H1 (cell line): ENCODE measurements at regions not wholly inside any gene's neighbourhood (a gene's known extent, or its start where the extent isn't known, plus 50 kb on each side); places are given as distances from the start of the nearest gene placed in this dataset.

Experiments
- CTCF ChIA-PET: fragments of 300-600 bp; sonication (Branson Sonifier 250); formaldehyde crosslinking; loops from one replicate; lab custom pipeline; 2021; ENCODE audit not compliant: partially characterized antibody; lab: Charles Lee
- POLR2A ChIA-PET: fragments of 300-600 bp; sonication (Branson Sonifier 250); formaldehyde crosslinking; loops from one replicate; lab custom pipeline; 2021; ENCODE audit warnings: inconsistent platforms; ENCODE audit not compliant: partially characterized antibody; lab: Charles Lee
- DNase-seq, 2 experiments: peaks; one replicate each; pipeline versions ENCODE4 v3.0.0 to v3.0.0-alpha.2; 2010 to 2022; ENCODE audit warnings: low spot score in 2 of 2, low read depth in 1 of 2, mixed read lengths in 1 of 2
- FAIRE-seq: peaks from 2 replicates; lab custom pipeline; 2011; peaks lifted over from hg19 to GRCh38; lab: Jason Lieb, UNC
- H2AFZ ChIP-seq: 2 replicates; pipeline ENCODE4 v1.8.1; 2012; ENCODE audit warnings: low read length, inconsistent platforms
- H2AK5ac ChIP-seq: 2 replicates; pipeline ENCODE4 v1.6.1; 2013; ENCODE audit warnings: low read depth, low read length
- H2BK120ac ChIP-seq: replicated peaks from 2 replicates; pipeline ENCODE3; 2013; ENCODE audit warnings: low read depth, low read length, inconsistent platforms
- H2BK12ac ChIP-seq: 2 replicates; pipeline ENCODE4 v1.6.1; 2013; ENCODE audit warnings: low read depth, low read length
- H2BK15ac ChIP-seq: 2 replicates; pipeline ENCODE4 v1.6.1; 2013; ENCODE audit warnings: low read length
- H2BK20ac ChIP-seq: 2 replicates; pipeline ENCODE4 v1.6.1; 2013; ENCODE audit warnings: low read length
- H2BK5ac ChIP-seq: 2 replicates; pipeline ENCODE4 v1.6.1; 2013; ENCODE audit warnings: low read depth, low read length
- H3K14ac ChIP-seq: 2 replicates; pipeline ENCODE4 v1.6.1; 2013; ENCODE audit warnings: inconsistent platforms; ENCODE audit not compliant: insufficient read length
- H3K18ac ChIP-seq: 2 replicates; pipeline ENCODE4 v1.6.1; 2013; ENCODE audit warnings: low read length; ENCODE audit errors: extremely low read depth
- H3K23ac ChIP-seq: 2 replicates; pipeline ENCODE4 v1.6.1; 2013; ENCODE audit warnings: inconsistent platforms; ENCODE audit not compliant: insufficient read length
- H3K23me2 ChIP-seq: 2 replicates; pipeline ENCODE4 v1.6.1; 2013; ENCODE audit warnings: low read depth, low read length
- H3K27ac ChIP-seq: 2 replicates; pipeline ENCODE4 v1.6.1; 2011; ENCODE audit warnings: low read depth, low read length, inconsistent platforms
- H3K27me3 ChIP-seq, 4 experiments: replicated peaks in 1 of 4; 1 replicate in 1 of 4; 2 replicates in 3 of 4; pipeline versions ENCODE4 v1.6.1 to v1.8.1; 2011 to 2013; ENCODE audit warnings: low read length in 3 of 4, mild to moderate bottlenecking in 3 of 4, inconsistent platforms in 2 of 4, mixed read lengths in 2 of 4, moderate library complexity in 1 of 4; ENCODE audit not compliant: control insufficient read depth in 3 of 4, insufficient read depth in 3 of 4; ENCODE audit errors: extremely low read depth in 1 of 4
- H3K36me3 ChIP-seq, 4 experiments: 2 replicates each; pipeline versions ENCODE4 v1.6.1 to v1.8.1; 2011 to 2013; ENCODE audit warnings: mild to moderate bottlenecking in 4 of 4, low read length in 3 of 4, moderate library complexity in 2 of 4, control low read depth in 1 of 4, inconsistent platforms in 1 of 4; ENCODE audit not compliant: insufficient read depth in 4 of 4, control insufficient read depth in 2 of 4
- H3K4ac ChIP-seq: replicated peaks from 2 replicates; pipeline ENCODE3; 2013; ENCODE audit warnings: low read length, low read depth, mixed read lengths, inconsistent platforms; ENCODE audit not compliant: insufficient read length
- H3K4me1 ChIP-seq, 4 experiments: replicated peaks in 1 of 4; 1 replicate in 1 of 4; 2 replicates in 3 of 4; pipeline versions ENCODE4 v1.6.1 to v1.8.1; 2011 to 2013; ENCODE audit warnings: low read length in 3 of 4, inconsistent platforms in 2 of 4, mixed read lengths in 1 of 4; ENCODE audit not compliant: insufficient read depth in 4 of 4, control insufficient read depth in 3 of 4
- H3K4me2 ChIP-seq, 2 experiments: 2 replicates each; pipeline versions ENCODE4 v1.6.1 to v1.8.1; 2011 to 2013; ENCODE audit warnings: low read depth in 2 of 2, low read length in 2 of 2, control low read depth in 1 of 2, inconsistent platforms in 1 of 2, mild to moderate bottlenecking in 1 of 2; ENCODE audit not compliant: insufficient read depth in 1 of 2
- H3K4me3 ChIP-seq, 4 experiments: fragments of 200-600, 300-600 bp in 1 of 4; sonication (generic), shearing (Covaris generic), sonication (Bioruptor Twin) in 1 of 4; 2 replicates each; pipeline versions ENCODE4 v1.5.1 to v1.8.1; 2011 to 2016; ENCODE audit warnings: low read length in 4 of 4, low read depth in 3 of 4, control low read depth in 2 of 4, inconsistent platforms in 2 of 4, mild to moderate bottlenecking in 2 of 4, mixed read lengths in 1 of 4, moderate library complexity in 1 of 4; ENCODE audit not compliant: insufficient read depth in 2 of 4; ENCODE audit errors: extremely low read depth in 1 of 4
- H3K56ac ChIP-seq: replicated peaks from 2 replicates; pipeline ENCODE3; 2013; ENCODE audit warnings: low read depth, mild to moderate bottlenecking, mixed read lengths, low read length, inconsistent platforms; ENCODE audit not compliant: insufficient read length
- H3K79me1 ChIP-seq: 2 replicates; pipeline ENCODE4 v1.6.1; 2013; ENCODE audit warnings: low read depth, low read length, control low read depth
- H3K79me2 ChIP-seq, 2 experiments: 2 replicates each; pipeline versions ENCODE4 v1.6.1 to v1.8.1; 2012 to 2013; ENCODE audit warnings: low read length in 2 of 2, mild to moderate bottlenecking in 2 of 2, inconsistent platforms in 1 of 2; ENCODE audit not compliant: insufficient read depth in 2 of 2, control insufficient read depth in 1 of 2
- H3K9ac ChIP-seq, 4 experiments: replicated peaks in 1 of 4; 1 replicate in 1 of 4; 2 replicates in 3 of 4; pipeline versions ENCODE4 v1.6.1 to v1.8.1; 2011 to 2013; ENCODE audit warnings: low read depth in 3 of 4, low read length in 3 of 4, control low read depth in 2 of 4, mild to moderate bottlenecking in 2 of 4, moderate library complexity in 2 of 4, inconsistent platforms in 1 of 4; ENCODE audit errors: extremely low read depth in 1 of 4
- H3K9me3 ChIP-seq, 2 experiments: 2 replicates each; pipeline versions ENCODE4 v1.6.1 to v1.8.1; 2012 to 2013; ENCODE audit warnings: mild to moderate bottlenecking in 2 of 2, moderate library complexity in 2 of 2, control low read depth in 1 of 2, inconsistent platforms in 1 of 2, low read depth in 1 of 2, low read length in 1 of 2, mixed read lengths in 1 of 2; ENCODE audit not compliant: insufficient read depth in 2 of 2
- H4K20me1 ChIP-seq, 2 experiments: replicated peaks in 1 of 2; 2 replicates each; pipeline versions ENCODE3 to v1.8.1; 2011 to 2013; ENCODE audit warnings: inconsistent platforms in 2 of 2, low read length in 2 of 2, mild to moderate bottlenecking in 1 of 2; ENCODE audit not compliant: insufficient read depth in 2 of 2, control insufficient read depth in 1 of 2
- H4K5ac ChIP-seq: 2 replicates; pipeline ENCODE4 v1.6.1; 2013; ENCODE audit warnings: low read length, low read depth, mixed read lengths, inconsistent platforms; ENCODE audit not compliant: insufficient read length
- H4K8ac ChIP-seq: 2 replicates; pipeline ENCODE4 v1.8.0; 2013; ENCODE audit warnings: mild to moderate bottlenecking, moderate library complexity, low read length, inconsistent platforms; ENCODE audit not compliant: insufficient read depth; ENCODE audit errors: extremely low read depth
- H4K91ac ChIP-seq: replicated peaks from 2 replicates; pipeline ENCODE3; 2013; ENCODE audit warnings: low read length, mixed read lengths, inconsistent platforms; ENCODE audit not compliant: insufficient read length
- BACH1 ChIP-seq: IDR thresholded peaks from 2 replicates; pipeline ENCODE4 v1.6.1; 2012; ENCODE audit warnings: low read length, improper control_type of control experiment
- BCL11A ChIP-seq, 2 experiments: IDR thresholded peaks; one replicate each; pipeline ENCODE4 v1.6.1; 2011; ENCODE audit warnings: low read depth in 2 of 2, low read length in 2 of 2, mild to moderate bottlenecking in 2 of 2
- SIN3A ChIP-seq, 2 experiments: IDR thresholded peaks in 1 of 2; conservative IDR thresholded peaks in 1 of 2; 2 replicates each; pipeline ENCODE4 v1.6.1; 2011 to 2012; ENCODE audit warnings: low read length in 2 of 2, improper control_type of control experiment in 1 of 2, low read depth in 1 of 2, mild to moderate bottlenecking in 1 of 2
- TAF7 ChIP-seq: optimal IDR thresholded peaks from 2 replicates; pipeline ENCODE3; 2011; ENCODE audit warnings: low read depth, mild to moderate bottlenecking, inconsistent platforms, low read length, moderate library complexity, borderline replicate concordance
- whole genome bisulfite sequencing, 2 experiments: shearing (Covaris generic) in 1 of 2; methylation state at CpG; one replicate each; pipeline versions ENCODE4 v1.1.6 to v1.1.7; 2013 to 2015; ENCODE audit warnings: low lambda C conversion rate in 2 of 2, mixed read lengths in 2 of 2, inconsistent platforms in 1 of 2, low coverage in 1 of 2, missing lambda C conversion rate in 1 of 2; ENCODE audit not compliant: insufficient replicate concordance in 2 of 2, insufficient coverage in 1 of 2, insufficient read length in 1 of 2; ENCODE audit errors: extremely low coverage in 1 of 2, missing lambda C conversion rate in 1 of 2; 5-methylcytosine and 5-hydroxymethylcytosine counted together

DNA sequence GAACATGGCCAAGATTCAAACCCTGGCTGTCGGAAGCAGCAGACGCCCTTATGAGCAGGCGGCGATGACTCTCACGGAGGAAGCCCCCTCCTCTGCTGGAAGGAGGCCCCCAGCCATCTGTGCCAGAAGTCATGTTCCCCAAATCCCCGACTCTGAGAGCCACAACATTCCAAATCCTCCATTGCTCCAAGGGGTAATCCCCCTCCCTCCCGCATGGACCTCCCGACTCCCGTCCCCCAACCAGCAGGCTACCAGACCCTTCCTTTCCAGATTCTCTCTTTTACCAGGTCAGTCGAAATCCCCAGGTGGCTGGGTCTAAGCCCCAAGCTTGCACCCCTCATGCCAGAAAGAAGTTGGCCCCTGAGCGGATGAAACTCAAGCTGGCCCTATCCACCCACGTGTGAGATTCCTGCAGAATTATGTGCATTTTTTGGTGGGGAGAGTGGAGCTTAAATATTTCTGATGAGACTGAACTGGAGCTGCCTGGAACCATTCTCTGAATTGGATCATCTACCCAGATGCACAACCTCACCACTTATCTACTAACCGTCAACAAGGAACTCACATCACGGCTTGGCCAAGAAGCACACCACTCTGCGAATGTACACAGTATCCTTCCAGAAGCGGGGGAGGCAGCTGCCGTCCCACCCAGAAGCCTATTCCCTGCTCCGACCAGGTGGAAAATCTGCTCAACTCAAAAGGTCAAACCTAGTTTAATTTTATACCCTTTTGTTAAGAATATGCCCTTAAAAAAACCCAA, 283.5 kb downstream of the C16orf95 start:
- Histone ChIP-seq H3K4me1 (no peaks in the 10 kb centered on the region; a peak in 1 of 7 replicates), H3K4me3 (no peak overlapping the region), H3K56ac (no peak overlapping the region), H3K23ac (no peak overlapping the region), H4K20me1 (no peaks in the 10 kb centered on the region), H4K8ac (peak overlapping the region; percentile 58; the same call in 1 of the 2 replicates), H3K14ac (no peak overlapping the region), H2BK12ac (no peak overlapping the region), H2AFZ (no peak overlapping the region), H2BK20ac (no peak overlapping the region), H3K9ac (no peak overlapping the region), H2BK15ac (no peak overlapping the region), H3K27me3 (no peaks in the 10 kb centered on the region), H4K91ac (no peak overlapping the region), H3K18ac (no peak overlapping the region), H2AK5ac (no peak overlapping the region), H3K79me1 (no peaks in the 10 kb centered on the region), H3K4me2 (no peak overlapping the region), H3K36me3 (no peaks in the 10 kb centered on the region), H4K5ac (no peak overlapping the region), H3K79me2 (no peaks in the 10 kb centered on the region), H2BK5ac (no peak overlapping the region), H3K27ac (no peak overlapping the region), H2BK120ac (no peak overlapping the region), H3K23me2 (no peaks in the 10 kb centered on the region), H3K4ac (no peak overlapping the region), H3K9me3 (no peaks in the 10 kb centered on the region)
- no peak for DNase-seq
- ChIA-PET CTCF (interaction anchor here (0.9 to 1.0 kb wide), 2 partner anchors 10 to 29 kb away, joined by 3 to 6 read pairs; no protein-coding TSS in a partner anchor), POLR2A (no interaction called here)
- no peak for FAIRE-seq
- 87% methylated on average over 18 of the region's 18 CpGs; no CpG with 5 or more reads in 1 of the 2 experiments for WGBS, 2 experiments
- TF ChIP-seq TAF7 (no peak), SIN3A (conservative IDR thresholded peaks at IDR 0.05 in 1 of 2, IDR thresholded peaks at IDR 0.05 in 1 of 2; ENCODE audit: low read depth in 1 of 2, low read length in 2 of 2) (no peak), BACH1 (no peak), BCL11A (IDR thresholded peaks at IDR 0.05; ENCODE audit: low read depth in 2 of 2, low read length in 2 of 2) (no peak)
